KMS-11 (cell line): ENCODE measurements at regions not wholly inside any gene's neighbourhood (a gene's known extent, or its start where the extent isn't known, plus 50 kb on each side); places are given as distances from the start of the nearest gene placed in this dataset.
A peak's percentile ranks its signal among the peaks of the same experiment; 100 is the strongest.

ENCODE experiments used
- H2AFZ ChIP-seq: fragments of 200-600 bp; sonication (generic); 2 replicates; pipeline ENCODE4 v1.6.1; 2016; ENCODE audit warnings: antibody characterized with exemption, mixed run types, low read depth
- H3K27ac ChIP-seq: fragments of 200-600 bp; sonication (generic); 2 replicates; pipeline ENCODE4 v1.6.1; 2016; ENCODE audit warnings: mild to moderate bottlenecking, mixed run types
- H3K27me3 ChIP-seq: fragments of 200-600 bp; sonication (generic); 2 replicates; pipeline ENCODE4 v1.6.1; 2017; ENCODE audit warnings: mild to moderate bottlenecking, low read depth, mixed run types, moderate library complexity; ENCODE audit not compliant: insufficient read depth
- H3K36me3 ChIP-seq: fragments of 200-600 bp; sonication (generic); 2 replicates; pipeline ENCODE4 v1.6.1; 2017; ENCODE audit warnings: mild to moderate bottlenecking, mixed run types; ENCODE audit not compliant: insufficient read depth
- H3K4me1 ChIP-seq: fragments of 200-600 bp; sonication (generic); 2 replicates; pipeline ENCODE4 v1.6.1; 2016; ENCODE audit warnings: mild to moderate bottlenecking, low read depth, mixed run types; ENCODE audit not compliant: poor library complexity, severe bottlenecking
- H3K4me2 ChIP-seq: fragments of 200-600 bp; sonication (generic); 2 replicates; pipeline ENCODE4 v1.7.0; 2016; ENCODE audit warnings: mild to moderate bottlenecking, mixed run types
- H3K4me3 ChIP-seq: fragments of 200-600 bp; sonication (generic); IDR thresholded peaks from 2 replicates; pipeline ENCODE4 v1.6.1; 2017; ENCODE audit warnings: low read depth, low read length, mixed read lengths; ENCODE audit not compliant: insufficient read depth
- H3K79me2 ChIP-seq: fragments of 200-600 bp; sonication (generic); 2 replicates; pipeline ENCODE4 v1.6.1; 2016; ENCODE audit warnings: low read depth, mixed run types; ENCODE audit not compliant: insufficient read depth
- H3K9ac ChIP-seq: fragments of 200-600 bp; sonication (generic); 2 replicates; pipeline ENCODE4 v1.6.1; 2016; ENCODE audit warnings: mild to moderate bottlenecking, mixed run types
- H4K20me1 ChIP-seq: fragments of 200-600 bp; sonication (generic); 2 replicates; pipeline ENCODE4 v1.6.1; 2016; ENCODE audit warnings: mild to moderate bottlenecking, mixed run types; ENCODE audit not compliant: insufficient read depth
- TF ChIP-seq, protein P1 (sequence below): fragments of 200-600 bp; sonication (generic); conservative IDR thresholded peaks from 2 replicates; pipeline ENCODE4 v1.6.1; 2017; ENCODE audit warnings: low read depth, mild to moderate bottlenecking, antibody characterized with exemption, low read length, moderate library complexity, mixed read lengths

DNA sequence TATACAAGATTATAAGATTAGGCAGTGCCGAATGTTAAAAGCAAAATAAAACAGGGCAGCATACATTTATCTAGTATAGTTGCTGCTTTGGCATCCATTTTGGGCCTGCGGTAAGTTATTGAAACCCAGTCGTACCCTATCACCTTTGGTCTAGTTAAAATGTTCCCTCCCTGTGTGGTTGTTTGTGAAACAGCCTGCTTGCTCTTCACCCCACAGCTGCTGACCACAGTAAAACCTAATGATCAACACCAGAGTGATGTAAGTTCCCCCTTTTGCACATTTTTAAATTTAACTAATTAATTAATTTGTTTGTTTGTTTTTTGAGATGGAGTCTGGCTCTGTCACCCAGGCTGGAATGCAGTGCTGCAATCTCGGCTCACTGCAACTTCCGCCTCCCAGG is 50.3 kb upstream of the TXNDC5 start:
- Histone ChIP-seq H2AFZ (peak overlapping the region; percentile 29; the same call in 1 of the 2 replicates), H3K79me2 (no peaks in the 10 kb centered on the region)

More for the DNA sequence above, 50.3 kb upstream of the TXNDC5 start:
- Histone ChIP-seq H3K36me3 (no peaks in the 10 kb centered on the region), H3K27me3 (no peaks in the 10 kb centered on the region), H3K4me3 (no peak overlapping the region), H3K27ac (peak overlapping the region; percentile 64), H3K4me1 (peaks cover 74% of the 10 kb centered on the region), H3K4me2 (peak overlapping the region; percentile 37), H4K20me1 (no peaks in the 10 kb centered on the region), H3K9ac (peak overlapping the region; percentile 27; the same call in 1 of the 2 replicates)
- TF ChIP-seq, protein P1, sequence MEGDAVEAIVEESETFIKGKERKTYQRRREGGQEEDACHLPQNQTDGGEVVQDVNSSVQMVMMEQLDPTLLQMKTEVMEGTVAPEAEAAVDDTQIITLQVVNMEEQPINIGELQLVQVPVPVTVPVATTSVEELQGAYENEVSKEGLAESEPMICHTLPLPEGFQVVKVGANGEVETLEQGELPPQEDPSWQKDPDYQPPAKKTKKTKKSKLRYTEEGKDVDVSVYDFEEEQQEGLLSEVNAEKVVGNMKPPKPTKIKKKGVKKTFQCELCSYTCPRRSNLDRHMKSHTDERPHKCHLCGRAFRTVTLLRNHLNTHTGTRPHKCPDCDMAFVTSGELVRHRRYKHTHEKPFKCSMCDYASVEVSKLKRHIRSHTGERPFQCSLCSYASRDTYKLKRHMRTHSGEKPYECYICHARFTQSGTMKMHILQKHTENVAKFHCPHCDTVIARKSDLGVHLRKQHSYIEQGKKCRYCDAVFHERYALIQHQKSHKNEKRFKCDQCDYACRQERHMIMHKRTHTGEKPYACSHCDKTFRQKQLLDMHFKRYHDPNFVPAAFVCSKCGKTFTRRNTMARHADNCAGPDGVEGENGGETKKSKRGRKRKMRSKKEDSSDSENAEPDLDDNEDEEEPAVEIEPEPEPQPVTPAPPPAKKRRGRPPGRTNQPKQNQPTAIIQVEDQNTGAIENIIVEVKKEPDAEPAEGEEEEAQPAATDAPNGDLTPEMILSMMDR: no peak
